Keratinocyte (primary cell): ENCODE measurements at regions not wholly inside any gene's neighbourhood (a gene's known extent, or its start where the extent isn't known, plus 50 kb on each side); places are given as distances from the start of the nearest gene placed in this dataset.

ENCODE experiments used
- DNase-seq: peaks from one replicate; pipeline ENCODE4 v3.0.0-alpha.2; 2011; ENCODE audit warnings: low read depth, missing footprints, low spot score
- FAIRE-seq: peaks from 2 replicates; lab custom pipeline; 2011; peaks lifted over from hg19 to GRCh38; lab: Jason Lieb, UNC
- H2AFZ ChIP-seq: 2 replicates; pipeline ENCODE4 v1.6.0; 2012; ENCODE audit warnings: low read length, control low read depth, inconsistent platforms; ENCODE audit not compliant: control insufficient read depth
- H3K27ac ChIP-seq: 2 replicates; pipeline ENCODE4 v1.5.1; 2011; ENCODE audit warnings: low read length; ENCODE audit not compliant: control insufficient read depth, insufficient read depth
- H3K27me3 ChIP-seq: 3 replicates; pipeline ENCODE4 v1.6.0; 2011; ENCODE audit warnings: low read length; ENCODE audit not compliant: control insufficient read depth, insufficient read depth; ENCODE audit errors: extremely low read depth
- H3K36me3 ChIP-seq, 2 experiments: 2 replicates in 1 of 2; 3 replicates in 1 of 2; pipeline ENCODE4 v1.5.1; 2011; ENCODE audit warnings: low read length in 2 of 2, mild to moderate bottlenecking in 1 of 2; ENCODE audit not compliant: control insufficient read depth in 2 of 2, insufficient read depth in 2 of 2; ENCODE audit errors: extremely low read depth in 1 of 2
- H3K4me1 ChIP-seq: 3 replicates; pipeline ENCODE4 v1.5.1; 2011; ENCODE audit warnings: low read length; ENCODE audit not compliant: control insufficient read depth, insufficient read depth; ENCODE audit errors: extremely low read depth
- H3K4me2 ChIP-seq: 3 replicates; pipeline ENCODE4 v1.6.0; 2011; ENCODE audit warnings: low read depth, low read length; ENCODE audit not compliant: control insufficient read depth, insufficient read depth; ENCODE audit errors: extremely low read depth
- H3K4me3 ChIP-seq, 3 experiments: fragments of 200-600 bp in 1 of 3; sonication (generic) in 1 of 3; 2 replicates in 2 of 3; 3 replicates in 1 of 3; pipeline ENCODE4 v1.5.1; 2011 to 2016; ENCODE audit warnings: low read length in 3 of 3, mild to moderate bottlenecking in 3 of 3, control low read depth in 2 of 3, inconsistent platforms in 1 of 3, low read depth in 1 of 3, mixed read lengths in 1 of 3, mixed run types in 1 of 3, moderate library complexity in 1 of 3; ENCODE audit not compliant: control insufficient read depth in 2 of 3, insufficient read depth in 2 of 3; ENCODE audit errors: extremely low read depth in 1 of 3
- H3K79me2 ChIP-seq: 2 replicates; pipeline ENCODE4 v1.6.0; 2012; ENCODE audit warnings: low read length; ENCODE audit not compliant: control insufficient read depth, insufficient read depth
- H3K9ac ChIP-seq: 3 replicates; pipeline ENCODE4 v1.6.0; 2011; ENCODE audit warnings: low read length; ENCODE audit not compliant: control insufficient read depth, insufficient read depth; ENCODE audit errors: extremely low read depth
- H3K9me1 ChIP-seq: 3 replicates; pipeline ENCODE4 v1.6.0; 2011; ENCODE audit warnings: low read length; ENCODE audit not compliant: control insufficient read depth, insufficient read depth; ENCODE audit errors: extremely low read depth
- H3K9me3 ChIP-seq: 2 replicates; pipeline ENCODE4 v1.5.1; 2012; ENCODE audit warnings: low read depth, low read length; ENCODE audit not compliant: control insufficient read depth
- H4K20me1 ChIP-seq: 3 replicates; pipeline ENCODE4 v1.6.0; 2011; ENCODE audit warnings: low read length; ENCODE audit not compliant: control insufficient read depth, insufficient read depth; ENCODE audit errors: extremely low read depth
- EZH2 ChIP-seq: IDR thresholded peaks from one replicate; pipeline ENCODE4 v1.6.1; 2012; ENCODE audit warnings: inconsistent platforms, mild to moderate bottlenecking, low read length, moderate library complexity
- dilution Hi-C: fragments of 300-500 bp; cut with MboI; formaldehyde crosslinking; loops from one replicate; pipeline ENCODE4 v1.7.0; 2020; ENCODE audit warnings: low sequenced_read_pairs; ENCODE audit not compliant: extremely low pct_ligation_motif_present
- TF ChIP-seq, protein P1 (sequence below), 3 experiments: IDR thresholded peaks in 1 of 3; conservative IDR thresholded peaks in 1 of 3; optimal IDR thresholded peaks in 1 of 3; 2 replicates in 2 of 3; 3 replicates in 1 of 3; pipeline versions ENCODE3 to v1.5.1; 2011; ENCODE audit warnings: low read length in 3 of 3, mild to moderate bottlenecking in 3 of 3, moderate library complexity in 2 of 3, control low read depth in 1 of 3, inconsistent platforms in 1 of 3; ENCODE audit not compliant: insufficient read depth in 2 of 3; ENCODE audit errors: extremely low read depth in 1 of 3

DNA sequence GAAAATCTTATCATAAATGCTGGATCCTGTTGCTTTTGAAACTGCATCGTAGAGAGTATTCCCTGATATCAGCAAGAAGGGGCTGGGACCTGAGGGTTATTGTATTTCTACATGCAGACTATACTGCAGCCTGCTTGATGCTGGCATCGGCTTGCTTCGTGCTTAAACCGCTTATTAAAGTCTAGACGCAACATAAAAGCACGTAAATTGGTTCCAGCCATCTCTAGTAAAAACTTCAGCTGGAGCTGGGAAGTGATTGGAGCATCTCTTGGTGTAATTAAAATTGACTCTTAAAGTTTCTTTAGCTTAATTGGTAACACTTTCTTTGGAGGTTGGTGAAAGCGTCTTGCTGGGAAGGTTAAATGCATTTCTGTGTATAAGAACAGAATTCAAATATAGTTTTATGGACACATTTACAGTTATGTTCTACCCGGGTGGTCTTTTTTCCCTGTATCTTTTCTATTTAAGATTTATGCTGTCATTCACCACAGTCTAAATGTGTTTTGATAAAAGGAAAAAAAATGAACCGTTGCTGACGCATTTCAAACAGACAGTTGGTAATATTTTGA, 139.0 kb upstream of the JAG1 start:
- Histone ChIP-seq H3K4me1 (no peaks in the 10 kb centered on the region), H2AFZ (no peak overlapping the region), H3K4me2 (no peak overlapping the region), H3K27me3 (no peaks in the 10 kb centered on the region), H3K9me3 (no peaks in the 10 kb centered on the region), H3K9me1 (no peaks in the 10 kb centered on the region), H3K4me3 (no peak overlapping the region), H3K9ac (no peak overlapping the region), H3K27ac (no peak overlapping the region), H3K79me2 (no peaks in the 10 kb centered on the region), H3K36me3 (no peaks in the 10 kb centered on the region), H4K20me1 (no peaks in the 10 kb centered on the region)
- TF ChIP-seq EZH2: no peak
- TF ChIP-seq, protein P1, sequence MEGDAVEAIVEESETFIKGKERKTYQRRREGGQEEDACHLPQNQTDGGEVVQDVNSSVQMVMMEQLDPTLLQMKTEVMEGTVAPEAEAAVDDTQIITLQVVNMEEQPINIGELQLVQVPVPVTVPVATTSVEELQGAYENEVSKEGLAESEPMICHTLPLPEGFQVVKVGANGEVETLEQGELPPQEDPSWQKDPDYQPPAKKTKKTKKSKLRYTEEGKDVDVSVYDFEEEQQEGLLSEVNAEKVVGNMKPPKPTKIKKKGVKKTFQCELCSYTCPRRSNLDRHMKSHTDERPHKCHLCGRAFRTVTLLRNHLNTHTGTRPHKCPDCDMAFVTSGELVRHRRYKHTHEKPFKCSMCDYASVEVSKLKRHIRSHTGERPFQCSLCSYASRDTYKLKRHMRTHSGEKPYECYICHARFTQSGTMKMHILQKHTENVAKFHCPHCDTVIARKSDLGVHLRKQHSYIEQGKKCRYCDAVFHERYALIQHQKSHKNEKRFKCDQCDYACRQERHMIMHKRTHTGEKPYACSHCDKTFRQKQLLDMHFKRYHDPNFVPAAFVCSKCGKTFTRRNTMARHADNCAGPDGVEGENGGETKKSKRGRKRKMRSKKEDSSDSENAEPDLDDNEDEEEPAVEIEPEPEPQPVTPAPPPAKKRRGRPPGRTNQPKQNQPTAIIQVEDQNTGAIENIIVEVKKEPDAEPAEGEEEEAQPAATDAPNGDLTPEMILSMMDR (optimal IDR thresholded peaks at IDR 0.05 in 1 of 3, IDR thresholded peaks at IDR 0.05 in 1 of 3, conservative IDR thresholded peaks at IDR 0.05 in 1 of 3; ENCODE audit: extremely low read depth in 1 of 3, insufficient read depth in 2 of 3, low read length in 3 of 3): no peak
- no peak for FAIRE-seq
- dilution Hi-C loops: no loop called here
- no peak for DNase-seq

DNA sequence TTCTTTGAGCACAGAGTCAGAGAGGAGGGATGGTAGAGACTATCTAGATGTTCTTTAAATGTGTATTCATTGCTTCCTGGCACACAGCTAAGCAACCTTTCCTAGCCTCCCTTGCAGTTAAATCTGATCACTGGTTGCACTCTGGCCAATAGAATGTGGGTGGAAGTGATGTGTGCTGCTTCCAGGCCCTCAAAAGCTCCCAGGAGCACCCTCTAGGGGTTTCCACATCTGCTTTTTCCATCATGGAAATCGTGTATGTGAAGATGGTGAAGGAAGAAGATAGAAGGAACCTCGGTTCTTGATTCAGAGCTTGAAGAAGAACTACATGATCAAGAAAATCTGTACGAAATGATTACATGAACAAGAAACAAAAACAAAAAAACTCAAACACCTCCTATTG, 149.8 kb upstream of the JAG1 start:
- Histone ChIP-seq H3K27ac (no peak overlapping the region), H2AFZ (no peak overlapping the region), H3K4me3 (no peak overlapping the region), H3K9me1 (no peaks in the 10 kb centered on the region), H3K36me3 (no peaks in the 10 kb centered on the region), H3K9ac (no peak overlapping the region), H3K4me1 (no peaks in the 10 kb centered on the region), H3K9me3 (no peaks in the 10 kb centered on the region), H3K79me2 (no peaks in the 10 kb centered on the region), H3K27me3 (no peaks in the 10 kb centered on the region), H4K20me1 (no peaks in the 10 kb centered on the region), H3K4me2 (no peak overlapping the region)
- DNase-seq: no peak
- FAIRE-seq: no peak
- dilution Hi-C loops: no loop called here
- TF ChIP-seq EZH2: no peak
- TF ChIP-seq, protein P1 (optimal IDR thresholded peaks at IDR 0.05 in 1 of 3, IDR thresholded peaks at IDR 0.05 in 1 of 3, conservative IDR thresholded peaks at IDR 0.05 in 1 of 3; ENCODE audit: extremely low read depth in 1 of 3, insufficient read depth in 2 of 3, low read length in 3 of 3): no peak
